LNCaP clone FGC (cell line): ENCODE measurements at regions not wholly inside any gene's neighbourhood (a gene's known extent, or its start where the extent isn't known, plus 50 kb on each side); places are given as distances from the start of the nearest gene placed in this dataset.

Experiments
- DNase-seq: peaks from one replicate; pipeline ENCODE4 v3.0.0-alpha.2; 2011; ENCODE audit warnings: low read depth
- H3K4me3 ChIP-seq: 2 replicates; pipeline ENCODE4 v1.5.1; 2011; ENCODE audit warnings: mild to moderate bottlenecking, low read depth, low read length, control low read depth
- TF ChIP-seq, protein P1 (sequence below): IDR thresholded peaks from 2 replicates; pipeline ENCODE4 v1.5.1; 2012; ENCODE audit warnings: mild to moderate bottlenecking; ENCODE audit not compliant: control insufficient read depth, insufficient read depth; ENCODE audit errors: extremely low read depth

DNA sequence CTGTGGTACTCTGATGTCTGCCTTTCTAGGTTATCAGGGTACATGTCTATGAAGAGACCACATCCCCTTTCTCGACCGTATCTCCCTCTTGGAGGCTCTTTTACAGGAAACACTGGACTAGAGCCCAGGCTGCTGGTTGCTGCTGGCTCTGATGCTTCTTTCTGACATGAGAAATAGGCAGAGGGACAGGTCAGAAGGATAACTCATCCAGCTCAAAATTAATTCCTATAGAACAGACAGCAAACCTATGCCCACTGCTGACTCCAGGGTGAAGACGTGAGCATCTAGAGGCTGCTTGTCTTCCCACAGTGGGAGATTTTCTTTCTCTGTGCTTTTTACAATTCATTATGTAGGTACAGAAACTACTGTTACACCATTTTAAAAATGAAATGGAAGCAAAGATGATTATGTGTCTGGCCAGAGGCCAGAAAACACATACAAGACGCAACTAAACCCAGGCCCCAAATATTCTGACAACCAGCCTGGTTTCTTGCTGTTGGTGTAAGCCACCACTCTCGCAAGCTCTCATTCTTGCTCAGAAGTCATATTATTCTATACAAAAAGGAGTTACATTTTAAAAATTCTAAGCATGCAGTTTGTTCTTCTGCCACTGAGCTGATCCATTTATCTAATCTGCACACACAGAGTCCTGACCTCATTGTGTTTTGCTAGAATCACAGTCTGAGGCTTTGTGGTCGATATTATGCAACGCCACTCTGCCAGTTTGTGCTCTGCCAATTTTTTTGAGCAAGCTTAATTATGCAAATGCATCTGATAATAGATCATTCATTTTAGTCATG, 424.3 kb downstream of the KIF20B start:
- TF ChIP-seq, protein P1, sequence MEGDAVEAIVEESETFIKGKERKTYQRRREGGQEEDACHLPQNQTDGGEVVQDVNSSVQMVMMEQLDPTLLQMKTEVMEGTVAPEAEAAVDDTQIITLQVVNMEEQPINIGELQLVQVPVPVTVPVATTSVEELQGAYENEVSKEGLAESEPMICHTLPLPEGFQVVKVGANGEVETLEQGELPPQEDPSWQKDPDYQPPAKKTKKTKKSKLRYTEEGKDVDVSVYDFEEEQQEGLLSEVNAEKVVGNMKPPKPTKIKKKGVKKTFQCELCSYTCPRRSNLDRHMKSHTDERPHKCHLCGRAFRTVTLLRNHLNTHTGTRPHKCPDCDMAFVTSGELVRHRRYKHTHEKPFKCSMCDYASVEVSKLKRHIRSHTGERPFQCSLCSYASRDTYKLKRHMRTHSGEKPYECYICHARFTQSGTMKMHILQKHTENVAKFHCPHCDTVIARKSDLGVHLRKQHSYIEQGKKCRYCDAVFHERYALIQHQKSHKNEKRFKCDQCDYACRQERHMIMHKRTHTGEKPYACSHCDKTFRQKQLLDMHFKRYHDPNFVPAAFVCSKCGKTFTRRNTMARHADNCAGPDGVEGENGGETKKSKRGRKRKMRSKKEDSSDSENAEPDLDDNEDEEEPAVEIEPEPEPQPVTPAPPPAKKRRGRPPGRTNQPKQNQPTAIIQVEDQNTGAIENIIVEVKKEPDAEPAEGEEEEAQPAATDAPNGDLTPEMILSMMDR: no peak
- DNase-seq: no peak
- no peak overlapping the region for H3K4me3 ChIP-seq

DNA sequence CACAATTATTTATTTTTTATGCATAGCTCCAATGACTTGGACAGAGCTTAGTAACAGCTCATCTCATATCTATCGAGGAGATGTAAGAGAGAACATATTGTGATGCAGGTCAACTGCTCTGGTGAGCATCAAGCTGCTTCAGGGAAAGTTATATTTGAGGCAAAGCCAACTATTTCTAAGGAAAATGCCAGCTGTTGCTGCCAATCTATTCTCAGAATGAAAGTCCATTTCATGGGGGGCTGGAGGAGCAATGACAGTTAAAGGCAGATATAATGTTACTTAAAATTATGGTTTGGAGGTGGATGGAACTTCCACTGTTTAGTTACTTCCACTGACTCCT, 424.8 kb downstream of the KIF20B start:
- TF ChIP-seq, protein P1: no peak
- DNase-seq: no peak
- no peak overlapping the region for H3K4me3 ChIP-seq

DNA sequence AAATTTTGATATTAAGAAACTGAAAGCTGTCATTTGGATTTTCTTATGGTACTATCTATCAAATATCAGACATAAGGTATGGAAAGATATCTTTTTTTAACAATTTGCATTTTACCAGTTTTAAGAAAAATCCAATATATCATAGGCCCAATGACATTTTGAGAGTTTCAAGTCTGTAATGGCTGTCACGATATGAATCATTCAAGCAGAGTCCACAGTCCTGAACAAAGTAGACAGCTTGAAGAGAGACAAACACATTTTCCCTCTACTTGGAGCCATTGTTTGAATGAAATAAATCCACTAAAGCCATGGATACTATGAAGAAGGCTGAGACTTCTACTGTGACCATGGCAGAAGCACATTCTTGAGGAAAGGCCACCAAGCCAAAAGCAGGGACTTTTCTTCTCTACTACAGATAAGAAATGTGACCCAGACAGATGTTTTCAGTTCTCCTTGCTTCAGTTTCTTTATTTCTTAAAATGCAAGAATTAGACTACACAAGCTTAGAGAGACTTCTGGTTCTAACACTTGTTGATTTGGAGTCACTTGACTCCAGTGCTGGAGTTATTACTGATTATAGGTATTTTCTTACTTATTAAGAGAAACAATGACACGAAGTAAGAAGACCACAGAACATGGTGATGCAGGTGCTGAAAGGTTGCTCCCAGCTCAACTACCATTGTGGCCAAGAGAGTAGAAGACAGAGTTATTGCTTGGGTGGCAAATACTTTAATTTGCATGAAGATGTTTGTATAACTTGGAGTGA, 429.1 kb downstream of the KIF20B start:
- no peak overlapping the region for H3K4me3 ChIP-seq
- DNase-seq: no peak
- TF ChIP-seq, protein P1: no peak

DNA sequence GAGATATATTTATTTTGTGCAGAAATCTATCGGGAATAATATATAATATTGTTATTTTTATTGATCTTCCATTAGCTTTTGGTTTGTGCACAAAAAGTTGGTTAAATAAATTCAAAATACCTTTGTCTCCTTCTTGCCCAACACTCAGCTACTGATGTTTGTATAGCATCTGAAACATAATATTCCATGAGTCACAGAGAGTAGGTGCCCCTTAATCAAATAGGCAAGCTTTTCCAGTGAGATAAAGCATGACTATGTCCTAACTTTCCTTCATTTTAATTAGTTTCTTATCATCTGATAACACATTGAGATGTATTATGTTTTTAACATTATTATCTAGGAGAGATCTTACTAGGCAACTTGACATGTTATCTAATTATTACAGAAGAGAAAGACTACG, 432.2 kb downstream of the KIF20B start:
- no peak overlapping the region for H3K4me3 ChIP-seq
- TF ChIP-seq, protein P1: no peak
- DNase-seq: no peak

DNA sequence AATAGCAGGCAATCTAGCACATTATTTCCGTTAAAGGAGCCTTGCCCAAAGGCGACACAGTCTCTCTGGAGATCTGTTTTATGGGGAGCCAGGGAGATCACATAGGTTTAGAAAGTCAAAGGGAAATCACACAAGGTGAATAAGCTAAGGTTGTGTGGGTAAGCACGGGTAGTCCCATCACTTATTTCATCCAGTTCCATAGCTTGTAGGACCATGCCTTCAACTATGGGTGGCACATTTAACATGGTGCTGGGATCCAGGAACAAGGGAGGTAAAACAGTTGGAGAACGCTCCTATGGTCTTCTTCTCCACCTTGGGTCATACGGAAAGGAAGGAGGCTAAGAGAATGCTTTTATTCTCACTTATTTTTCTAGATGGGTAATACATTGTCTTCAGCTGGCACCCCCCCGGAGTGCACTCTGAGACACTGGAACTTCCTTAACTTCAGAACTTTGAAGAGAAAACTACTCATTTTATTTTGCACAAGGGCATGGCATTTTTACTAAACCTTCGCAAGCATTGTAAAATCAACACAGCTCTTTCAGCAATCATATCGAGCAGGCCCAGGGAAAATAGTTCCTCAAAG, 435.4 kb downstream of the KIF20B start:
- TF ChIP-seq, protein P1: no peak
- DNase-seq: no peak
- no peak overlapping the region for H3K4me3 ChIP-seq

DNA sequence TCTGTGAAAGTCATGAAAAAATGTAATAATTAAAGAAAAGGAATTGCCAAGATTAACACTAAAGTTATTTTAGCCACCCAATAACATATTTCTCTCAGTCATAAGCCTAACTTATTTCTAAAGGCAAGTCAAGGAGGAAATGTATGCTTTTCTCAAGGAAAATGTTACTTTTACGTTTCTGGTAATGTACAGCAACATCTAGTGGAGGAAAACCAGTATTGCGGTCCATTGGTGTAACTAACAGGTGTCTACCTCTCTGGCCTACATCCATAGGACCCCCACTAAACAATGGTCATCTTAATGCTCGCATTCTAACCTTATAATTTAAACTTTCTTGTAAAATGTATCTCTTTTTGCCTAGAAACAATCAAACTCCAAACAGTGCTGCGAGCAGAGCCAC, 437.5 kb downstream of the KIF20B start:
- TF ChIP-seq, protein P1: peak; percentile 46
- H3K4me3 ChIP-seq: no peak overlapping the region
- DNase-seq: no peak
